DOHH2 (cell line): ENCODE measurements at regions not wholly inside any gene's neighbourhood (a gene's known extent, or its start where the extent isn't known, plus 50 kb on each side); places are given as distances from the start of the nearest gene placed in this dataset.

ENCODE experiments used
- H3F3A ChIP-seq: fragments of 200-600 bp; sonication (generic), shearing (Covaris generic); 2 replicates; pipeline ENCODE4 v1.6.0; 2016; ENCODE audit warnings: antibody characterized with exemption, mild to moderate bottlenecking; ENCODE audit not compliant: control insufficient read depth, insufficient read depth
- H3K27ac ChIP-seq: fragments of 200-600 bp; sonication (generic); 2 replicates; pipeline ENCODE4 v1.5.1; 2014; ENCODE audit warnings: low read depth, mild to moderate bottlenecking, low read length, moderate library complexity
- H3K27me3 ChIP-seq: fragments of 200-600 bp; sonication (generic); 2 replicates; pipeline ENCODE4 v1.6.1; 2014; ENCODE audit warnings: mild to moderate bottlenecking, low read length, mixed read lengths; ENCODE audit not compliant: control insufficient read depth
- H3K36me3 ChIP-seq: fragments of 200-600 bp; sonication (generic); 2 replicates; pipeline ENCODE4 v1.6.1; 2014; ENCODE audit warnings: mild to moderate bottlenecking, low read length, moderate library complexity, mixed read lengths; ENCODE audit not compliant: control insufficient read depth
- H3K4me1 ChIP-seq: fragments of 200-600 bp; sonication (generic); 2 replicates; pipeline ENCODE4 v1.6.1; 2014; ENCODE audit warnings: mild to moderate bottlenecking, low read length, mixed read lengths; ENCODE audit not compliant: control insufficient read depth
- H3K4me2 ChIP-seq: fragments of 200-600 bp; sonication (generic); 2 replicates; pipeline ENCODE4 v1.6.0; 2014; ENCODE audit warnings: mild to moderate bottlenecking, low read length, moderate library complexity
- H3K4me3 ChIP-seq: fragments of 200-600 bp; sonication (generic); 2 replicates; pipeline ENCODE4 v1.5.1; 2014; ENCODE audit warnings: mild to moderate bottlenecking, low read length, mixed read lengths
- H3K79me2 ChIP-seq: fragments of 200-600 bp; sonication (generic); 2 replicates; pipeline ENCODE4 v1.6.1; 2014; ENCODE audit warnings: mild to moderate bottlenecking, low read length, mixed read lengths; ENCODE audit not compliant: control insufficient read depth
- H3K9me2 ChIP-seq: fragments of 200-600 bp; sonication (generic); replicated peaks from 2 replicates; pipeline ENCODE4 v1.6.1; 2014; ENCODE audit warnings: mild to moderate bottlenecking, low read length, mixed read lengths; ENCODE audit not compliant: control insufficient read depth
- H3K9me3 ChIP-seq: fragments of 200-600 bp; sonication (generic); 2 replicates; pipeline ENCODE4 v1.6.1; 2014; ENCODE audit warnings: antibody characterized with exemption, low read length, mixed read lengths; ENCODE audit not compliant: control insufficient read depth, insufficient read depth
- H4K20me1 ChIP-seq: fragments of 200-600 bp; sonication (generic); 2 replicates; pipeline ENCODE4 v1.6.0; 2014; ENCODE audit warnings: low read depth, mild to moderate bottlenecking, antibody characterized with exemption, low read length, moderate library complexity; ENCODE audit not compliant: control insufficient read depth, insufficient read depth
- CTCF ChIP-seq: fragments of 200-600 bp; sonication (generic); IDR thresholded peaks from one replicate; pipeline ENCODE4 v1.5.1; 2014; ENCODE audit warnings: antibody characterized with exemption, mild to moderate bottlenecking, low read depth, low read length; ENCODE audit not compliant: poor library complexity, severe bottlenecking
- EZH2phosphoT487 ChIP-seq: fragments of 200-600 bp; sonication (generic); IDR thresholded peaks from 2 replicates; pipeline ENCODE4 v1.6.1; 2017; ENCODE audit warnings: borderline replicate concordance, mild to moderate bottlenecking, antibody characterized with exemption, low read length, moderate library complexity, mixed read lengths

- H3K27ac ChIP-seq, result no peak overlapping the region
- H3K4me3 ChIP-seq, result no peak overlapping the region
- H3K79me2 ChIP-seq, result no peaks in the 10 kb centered on the region
- H3F3A ChIP-seq, result no peaks in the 10 kb centered on the region
- TF ChIP-seq CTCF (no peak), EZH2phosphoT487 (no peak)
- no peaks in the 10 kb centered on the region for H4K20me1 ChIP-seq
- H3K36me3 ChIP-seq, result no peaks in the 10 kb centered on the region
- H3K9me2 ChIP-seq, result no peaks in the 10 kb centered on the region
- no peaks in the 10 kb centered on the region for H3K27me3 ChIP-seq
- no peaks in the 10 kb centered on the region for H3K4me1 ChIP-seq
- H3K4me2 ChIP-seq, result no peak overlapping the region
- H3K9me3 ChIP-seq, result no peaks in the 10 kb centered on the region
Measured at GRCh38 chr6:92588148-92588547, 831.2 kb downstream of the EPHA7 start.

- no peaks in the 10 kb centered on the region for H3K36me3 ChIP-seq
- H3K4me3 ChIP-seq, result no peak overlapping the region
- H3K79me2 ChIP-seq, result no peaks in the 10 kb centered on the region
- TF ChIP-seq EZH2phosphoT487 (no peak), CTCF (no peak)
- no peaks in the 10 kb centered on the region for H3K9me2 ChIP-seq
- H3K27ac ChIP-seq, result no peak overlapping the region
- no peaks in the 10 kb centered on the region for H4K20me1 ChIP-seq
- H3K9me3 ChIP-seq, result no peaks in the 10 kb centered on the region
- H3K27me3 ChIP-seq, result no peaks in the 10 kb centered on the region
- no peaks in the 10 kb centered on the region for H3F3A ChIP-seq
- H3K4me1 ChIP-seq, result no peaks in the 10 kb centered on the region
- no peak overlapping the region for H3K4me2 ChIP-seq
Measured at GRCh38 chr6:92587525-92587924, 831.8 kb downstream of the EPHA7 start.

- Histone ChIP-seq H3K27ac (no peak overlapping the region), H3K36me3 (no peaks in the 10 kb centered on the region), H3K4me1 (no peaks in the 10 kb centered on the region), H3F3A (no peaks in the 10 kb centered on the region), H3K9me3 (no peaks in the 10 kb centered on the region), H3K9me2 (no peaks in the 10 kb centered on the region), H3K79me2 (no peaks in the 10 kb centered on the region), H3K4me2 (no peak overlapping the region), H3K4me3 (no peak overlapping the region), H4K20me1 (no peaks in the 10 kb centered on the region), H3K27me3 (no peaks in the 10 kb centered on the region)
- TF ChIP-seq EZH2phosphoT487 (no peak), CTCF (no peak)
Measured at GRCh38 chr6:92586236-92586977, 833.0 kb downstream of the EPHA7 start.
